22Rv1 (cell line): ENCODE measurements at regions not wholly inside any gene's neighbourhood (a gene's known extent, or its start where the extent isn't known, plus 50 kb on each side); places are given as distances from the start of the nearest gene placed in this dataset.

Experiments used
- ZFX ChIP-seq: fragments of 450-650 bp; IDR thresholded peaks from 2 replicates; pipeline ENCODE4 v1.6.1; 2017; ENCODE audit warnings: antibody characterized with exemption, borderline replicate concordance
- TF ChIP-seq, protein P1 (sequence below): fragments of 450-650 bp; IDR thresholded peaks from 2 replicates; pipeline ENCODE4 v1.5.1; 2017; ENCODE audit warnings: mild to moderate bottlenecking

DNA sequence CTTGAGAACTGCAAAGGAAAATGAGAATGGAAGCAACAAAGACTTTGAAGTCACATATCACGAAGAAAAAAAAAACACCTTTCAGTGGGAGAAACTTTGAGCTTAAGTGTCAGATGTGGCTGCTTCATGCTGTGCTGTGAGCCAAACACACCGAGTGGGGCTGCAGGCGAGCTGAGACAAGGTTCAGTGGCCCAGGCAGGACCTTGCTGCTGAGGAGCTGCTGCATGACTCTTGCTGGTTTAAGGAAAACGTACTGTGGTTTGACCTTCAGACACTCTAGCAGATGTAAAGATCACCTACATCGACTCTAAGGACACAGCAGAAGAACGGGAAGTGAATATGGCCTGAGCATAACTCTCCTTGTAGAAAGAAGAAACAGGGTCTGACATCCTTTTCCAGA is 118.1 kb upstream of the OR4E1 start:
- TF ChIP-seq, protein P1, sequence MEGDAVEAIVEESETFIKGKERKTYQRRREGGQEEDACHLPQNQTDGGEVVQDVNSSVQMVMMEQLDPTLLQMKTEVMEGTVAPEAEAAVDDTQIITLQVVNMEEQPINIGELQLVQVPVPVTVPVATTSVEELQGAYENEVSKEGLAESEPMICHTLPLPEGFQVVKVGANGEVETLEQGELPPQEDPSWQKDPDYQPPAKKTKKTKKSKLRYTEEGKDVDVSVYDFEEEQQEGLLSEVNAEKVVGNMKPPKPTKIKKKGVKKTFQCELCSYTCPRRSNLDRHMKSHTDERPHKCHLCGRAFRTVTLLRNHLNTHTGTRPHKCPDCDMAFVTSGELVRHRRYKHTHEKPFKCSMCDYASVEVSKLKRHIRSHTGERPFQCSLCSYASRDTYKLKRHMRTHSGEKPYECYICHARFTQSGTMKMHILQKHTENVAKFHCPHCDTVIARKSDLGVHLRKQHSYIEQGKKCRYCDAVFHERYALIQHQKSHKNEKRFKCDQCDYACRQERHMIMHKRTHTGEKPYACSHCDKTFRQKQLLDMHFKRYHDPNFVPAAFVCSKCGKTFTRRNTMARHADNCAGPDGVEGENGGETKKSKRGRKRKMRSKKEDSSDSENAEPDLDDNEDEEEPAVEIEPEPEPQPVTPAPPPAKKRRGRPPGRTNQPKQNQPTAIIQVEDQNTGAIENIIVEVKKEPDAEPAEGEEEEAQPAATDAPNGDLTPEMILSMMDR, result no peak
- no peak for TF ChIP-seq ZFX
